ENCODE measurements at regions not wholly inside any gene's neighbourhood (a gene's known extent, or its start where the extent isn't known, plus 50 kb on each side); places are given as distances from the start of the nearest gene placed in this dataset.

GRCh38 chr5:143554918-143555477 is 151.5 kb upstream of the NR3C1 start:
- WGBS, 3 donors, result 65 to 70% (median 65%) methylated on average over 4 of the region's 4 CpGs
- Histone ChIP-seq H3K27me3 (ENCODE audit: control insufficient read depth in 3 of 3, insufficient read depth in 3 of 3, low read length in 3 of 3) (no peaks in the 10 kb centered on the region), H3K36me3 (ENCODE audit: control insufficient read depth in 3 of 3, insufficient read depth in 2 of 3, low read depth in 1 of 3, low read length in 3 of 3) (no peaks in the 10 kb centered on the region), H3K4me1 (ENCODE audit: control insufficient read depth in 3 of 3, insufficient read depth in 2 of 3, low read depth in 1 of 3, low read length in 2 of 3) (peaks cover 0 to 11% (median 0%) of the 10 kb centered on the region in 3 donors), H3K4me3 (ENCODE audit: low read depth in 1 of 3, low read length in 3 of 3) (no peak overlapping the region), H3K9me3 (ENCODE audit: control insufficient read depth in 2 of 2, insufficient read depth in 1 of 2, low read depth in 1 of 2, low read length in 1 of 2) (no peaks in the 10 kb centered on the region), H3K27ac (ENCODE audit: low read depth in 1 of 3, low read length in 2 of 3) (peak overlapping the region in 1 of 3 donors; percentile 52)
- DNase-seq, result peak; percentile 67 to 86
- no peak for FAIRE-seq

GRCh38 chr5:143554187-143554717 is 150.8 kb upstream of the NR3C1 start:
- DNase-seq (peak in 1 of 2 donors; percentile 15), FAIRE-seq (no peak)
- Histone ChIP-seq H3K27me3 (ENCODE audit: control insufficient read depth in 3 of 3, insufficient read depth in 3 of 3, low read length in 3 of 3) (no peaks in the 10 kb centered on the region), H3K36me3 (ENCODE audit: control insufficient read depth in 3 of 3, insufficient read depth in 2 of 3, low read depth in 1 of 3, low read length in 3 of 3) (no peaks in the 10 kb centered on the region), H3K4me1 (ENCODE audit: control insufficient read depth in 3 of 3, insufficient read depth in 2 of 3, low read depth in 1 of 3, low read length in 2 of 3) (peaks cover 0 to 11% (median 0%) of the 10 kb centered on the region in 3 donors), H3K4me3 (ENCODE audit: low read depth in 1 of 3, low read length in 3 of 3) (no peak overlapping the region), H3K27ac (ENCODE audit: low read depth in 1 of 3, low read length in 2 of 3) (peak overlapping the region in 1 of 3 donors; percentile 52), H3K9me3 (ENCODE audit: control insufficient read depth in 2 of 2, insufficient read depth in 1 of 2, low read depth in 1 of 2, low read length in 1 of 2) (no peaks in the 10 kb centered on the region)
- WGBS, 3 donors, result 82 to 90% (median 87%) methylated on average over 2 of the region's 2 CpGs

- FAIRE-seq, result no peak
- Histone ChIP-seq H3K27ac (ENCODE audit: low read depth in 1 of 3, low read length in 2 of 3) (no peak overlapping the region), H3K4me3 (ENCODE audit: low read depth in 1 of 3, low read length in 3 of 3) (no peak overlapping the region), H3K36me3 (ENCODE audit: control insufficient read depth in 3 of 3, insufficient read depth in 2 of 3, low read depth in 1 of 3, low read length in 3 of 3) (no peaks in the 10 kb centered on the region), H3K4me1 (ENCODE audit: control insufficient read depth in 3 of 3, insufficient read depth in 2 of 3, low read depth in 1 of 3, low read length in 2 of 3) (peaks cover 0 to 11% (median 0%) of the 10 kb centered on the region in 3 donors), H3K27me3 (ENCODE audit: control insufficient read depth in 3 of 3, insufficient read depth in 3 of 3, low read length in 3 of 3) (no peaks in the 10 kb centered on the region), H3K9me3 (ENCODE audit: control insufficient read depth in 2 of 2, insufficient read depth in 1 of 2, low read depth in 1 of 2, low read length in 1 of 2) (no peaks in the 10 kb centered on the region)
- no peak for DNase-seq
- 87 to 98% (median 88%) methylated on average over 1 of the region's 1 CpG for WGBS, 3 donors
These were observed 149.2 kb upstream of the NR3C1 start for GRCh38 chr5:143552680-143553079.

GRCh38 chr5:143551820-143552251 is 148.3 kb upstream of the NR3C1 start:
- Histone ChIP-seq H3K27me3 (ENCODE audit: control insufficient read depth in 3 of 3, insufficient read depth in 3 of 3, low read length in 3 of 3) (no peaks in the 10 kb centered on the region), H3K4me1 (ENCODE audit: control insufficient read depth in 3 of 3, insufficient read depth in 2 of 3, low read depth in 1 of 3, low read length in 2 of 3) (peaks cover 0 to 7% (median 0%) of the 10 kb centered on the region in 3 donors), H3K4me3 (ENCODE audit: low read depth in 1 of 3, low read length in 3 of 3) (no peak overlapping the region), H3K36me3 (ENCODE audit: control insufficient read depth in 3 of 3, insufficient read depth in 2 of 3, low read depth in 1 of 3, low read length in 3 of 3) (no peaks in the 10 kb centered on the region), H3K27ac (ENCODE audit: low read depth in 1 of 3, low read length in 2 of 3) (no peak overlapping the region), H3K9me3 (ENCODE audit: control insufficient read depth in 2 of 2, insufficient read depth in 1 of 2, low read depth in 1 of 2, low read length in 1 of 2) (peaks cover 0 to 7% of the 10 kb centered on the region in 2 donors)
- FAIRE-seq, result no peak
- WGBS, 3 donors, result 80 to 92% (median 88%) methylated on average over 2 of the region's 2 CpGs
- no peak for DNase-seq

- H3K27ac ChIP-seq (ENCODE audit: low read depth in 1 of 3, low read length in 2 of 3), result no peak overlapping the region
- H3K36me3 ChIP-seq (ENCODE audit: control insufficient read depth in 3 of 3, insufficient read depth in 2 of 3, low read depth in 1 of 3, low read length in 3 of 3), result no peaks in the 10 kb centered on the region
- peaks cover 0 to 7% of the 10 kb centered on the region in 2 donors for H3K9me3 ChIP-seq (ENCODE audit: control insufficient read depth in 2 of 2, insufficient read depth in 1 of 2, low read depth in 1 of 2, low read length in 1 of 2)
- WGBS, 3 donors, result 80 to 87% (median 83%) methylated on average over 2 of the region's 2 CpGs
- H3K4me1 ChIP-seq (ENCODE audit: control insufficient read depth in 3 of 3, insufficient read depth in 2 of 3, low read depth in 1 of 3, low read length in 2 of 3), result peaks cover 0 to 7% (median 0%) of the 10 kb centered on the region in 3 donors
- FAIRE-seq (no peak), DNase-seq (no peak)
- no peaks in the 10 kb centered on the region for H3K27me3 ChIP-seq (ENCODE audit: control insufficient read depth in 3 of 3, insufficient read depth in 3 of 3, low read length in 3 of 3)
- no peak overlapping the region for H3K4me3 ChIP-seq (ENCODE audit: low read depth in 1 of 3, low read length in 3 of 3)
These were observed 147.6 kb upstream of the NR3C1 start for GRCh38 chr5:143550986-143551630.

GRCh38 chr5:143547342-143547741 is 143.9 kb upstream of the NR3C1 start:
- H3K36me3 ChIP-seq (ENCODE audit: control insufficient read depth in 3 of 3, insufficient read depth in 2 of 3, low read depth in 1 of 3, low read length in 3 of 3), result no peaks in the 10 kb centered on the region
- no peak overlapping the region for H3K27ac ChIP-seq (ENCODE audit: low read depth in 1 of 3, low read length in 2 of 3)
- DNase-seq (no peak), FAIRE-seq (no peak)
- H3K9me3 ChIP-seq (ENCODE audit: control insufficient read depth in 2 of 2, insufficient read depth in 1 of 2, low read depth in 1 of 2, low read length in 1 of 2), result peaks cover 0 to 7% of the 10 kb centered on the region in 2 donors
- no peak overlapping the region for H3K4me3 ChIP-seq (ENCODE audit: low read depth in 1 of 3, low read length in 3 of 3)
- H3K27me3 ChIP-seq (ENCODE audit: control insufficient read depth in 3 of 3, insufficient read depth in 3 of 3, low read length in 3 of 3), result no peaks in the 10 kb centered on the region
- no peaks in the 10 kb centered on the region for H3K4me1 ChIP-seq (ENCODE audit: control insufficient read depth in 3 of 3, insufficient read depth in 2 of 3, low read depth in 1 of 3, low read length in 2 of 3)

- H3K4me3 ChIP-seq (ENCODE audit: low read depth in 1 of 3, low read length in 3 of 3), result no peak overlapping the region
- peaks cover 0 to 7% of the 10 kb centered on the region in 2 donors for H3K9me3 ChIP-seq (ENCODE audit: control insufficient read depth in 2 of 2, insufficient read depth in 1 of 2, low read depth in 1 of 2, low read length in 1 of 2)
- H3K27me3 ChIP-seq (ENCODE audit: control insufficient read depth in 3 of 3, insufficient read depth in 3 of 3, low read length in 3 of 3), result no peaks in the 10 kb centered on the region
- H3K4me1 ChIP-seq (ENCODE audit: control insufficient read depth in 3 of 3, insufficient read depth in 2 of 3, low read depth in 1 of 3, low read length in 2 of 3), result no peaks in the 10 kb centered on the region
- FAIRE-seq, result no peak
- DNase-seq, result no peak
- no peaks in the 10 kb centered on the region for H3K36me3 ChIP-seq (ENCODE audit: control insufficient read depth in 3 of 3, insufficient read depth in 2 of 3, low read depth in 1 of 3, low read length in 3 of 3)
- no peak overlapping the region for H3K27ac ChIP-seq (ENCODE audit: low read depth in 1 of 3, low read length in 2 of 3)
These were observed 142.9 kb upstream of the NR3C1 start for GRCh38 chr5:143546394-143546793.

GRCh38 chr5:143544606-143545005 is 141.1 kb upstream of the NR3C1 start:
- no peaks in the 10 kb centered on the region for H3K4me1 ChIP-seq (ENCODE audit: control insufficient read depth in 3 of 3, insufficient read depth in 2 of 3, low read depth in 1 of 3, low read length in 2 of 3)
- H3K9me3 ChIP-seq (ENCODE audit: control insufficient read depth in 2 of 2, insufficient read depth in 1 of 2, low read depth in 1 of 2, low read length in 1 of 2), result peaks cover 0 to 7% of the 10 kb centered on the region in 2 donors
- no peak for FAIRE-seq
- H3K36me3 ChIP-seq (ENCODE audit: control insufficient read depth in 3 of 3, insufficient read depth in 2 of 3, low read depth in 1 of 3, low read length in 3 of 3), result no peaks in the 10 kb centered on the region
- no peak overlapping the region for H3K27ac ChIP-seq (ENCODE audit: low read depth in 1 of 3, low read length in 2 of 3)
- no peak for DNase-seq
- H3K4me3 ChIP-seq (ENCODE audit: low read depth in 1 of 3, low read length in 3 of 3), result no peak overlapping the region
- no peaks in the 10 kb centered on the region for H3K27me3 ChIP-seq (ENCODE audit: control insufficient read depth in 3 of 3, insufficient read depth in 3 of 3, low read length in 3 of 3)

All from small intestine (tissue), 7 donors.